NCI-H2107 treated with DMSO at 0.1 percent for 48 hours (cell line): ENCODE measurements at regions not wholly inside any gene's neighbourhood (a gene's known extent, or its start where the extent isn't known, plus 50 kb on each side); places are given as distances from the start of the nearest gene placed in this dataset.

Experiments
- DNase-seq: peaks from one replicate; lab custom pipeline; 2025; ENCODE audit not compliant: unreplicated experiment; lab: John Stamatoyannopoulos, UW

GRCh38 chr10:36638462-36639155, 486.8 kb upstream of the ANKRD30A start:
- no peak for DNase-seq

- DNase-seq, result no peak
Measured at GRCh38 chr10:36636879-36637278, 488.5 kb upstream of the ANKRD30A start.

- DNase-seq, result no peak
Measured at GRCh38 chr10:36636285-36636839, 489.0 kb upstream of the ANKRD30A start.

GRCh38 chr10:36634916-36635315, 490.5 kb upstream of the ANKRD30A start:
- no peak for DNase-seq

- DNase-seq, result no peak
Measured at GRCh38 chr10:36630267-36630666, 495.1 kb upstream of the ANKRD30A start.

GRCh38 chr10:36629476-36629875, 495.9 kb upstream of the ANKRD30A start:
- no peak for DNase-seq

- DNase-seq, result no peak
Measured at GRCh38 chr10:36624551-36625100, 500.8 kb upstream of the ANKRD30A start.

- DNase-seq, result no peak
Measured at GRCh38 chr10:36621346-36621745, 504.1 kb upstream of the ANKRD30A start.

GRCh38 chr10:36612436-36612835, 513.0 kb upstream of the ANKRD30A start:
- no peak for DNase-seq

- no peak for DNase-seq
Measured at GRCh38 chr10:36608866-36609265, 516.5 kb upstream of the ANKRD30A start.

GRCh38 chr10:36608251-36608650, 517.1 kb upstream of the ANKRD30A start:
- no peak for DNase-seq

- no peak for DNase-seq
Measured at GRCh38 chr10:36606234-36606839, 519.1 kb upstream of the ANKRD30A start.

- no peak for DNase-seq
Measured at GRCh38 chr10:36604316-36604715, 521.1 kb upstream of the ANKRD30A start.

- no peak for DNase-seq
Measured at GRCh38 chr10:36603688-36604087, 521.7 kb upstream of the ANKRD30A start.

GRCh38 chr10:36602374-36602773, 523.0 kb upstream of the ANKRD30A start:
- no peak for DNase-seq

GRCh38 chr10:36597756-36598320, 527.6 kb upstream of the ANKRD30A start:
- no peak for DNase-seq

GRCh38 chr10:36592964-36593363, 532.4 kb upstream of the ANKRD30A start:
- DNase-seq, result no peak

- DNase-seq, result no peak
Measured at GRCh38 chr10:36591436-36591835, 534.0 kb upstream of the ANKRD30A start.

GRCh38 chr10:36583690-36584089, 541.7 kb upstream of the ANKRD30A start:
- DNase-seq, result no peak

GRCh38 chr10:36581237-36581636, 544.2 kb upstream of the ANKRD30A start:
- no peak for DNase-seq

- DNase-seq, result no peak
Measured at GRCh38 chr10:36578306-36578705, 547.1 kb upstream of the ANKRD30A start.

GRCh38 chr10:36577126-36577525, 548.3 kb upstream of the ANKRD30A start:
- no peak for DNase-seq
